Osteoblast (primary cell): ENCODE measurements at regions not wholly inside any gene's neighbourhood (a gene's known extent, or its start where the extent isn't known, plus 50 kb on each side); places are given as distances from the start of the nearest gene placed in this dataset.

ENCODE experiments used
- DNase-seq: peaks from one replicate; pipeline ENCODE4 v3.0.0; 2011; ENCODE audit warnings: low spot score, mixed read lengths; ENCODE audit not compliant: insufficient read length; ENCODE audit errors: missing footprints
- H2AFZ ChIP-seq: 2 replicates; pipeline ENCODE4 v1.6.0; 2011; ENCODE audit warnings: mild to moderate bottlenecking, low read length
- H3K27ac ChIP-seq: 2 replicates; pipeline ENCODE4 v1.5.1; 2011; ENCODE audit warnings: mild to moderate bottlenecking, low read depth, low read length, moderate library complexity
- H3K27me3 ChIP-seq: 2 replicates; pipeline ENCODE4 v1.6.0; 2012; ENCODE audit warnings: mild to moderate bottlenecking, control low read depth, inconsistent platforms, low read length, moderate library complexity; ENCODE audit not compliant: insufficient read depth
- H3K36me3 ChIP-seq: 2 replicates; pipeline ENCODE4 v1.5.1; 2011; ENCODE audit warnings: mild to moderate bottlenecking, low read length, control low read depth, moderate library complexity; ENCODE audit not compliant: insufficient read depth
- H3K4me1 ChIP-seq: 2 replicates; pipeline ENCODE4 v1.5.1; 2011; ENCODE audit warnings: mild to moderate bottlenecking, low read length, control low read depth, moderate library complexity; ENCODE audit not compliant: insufficient read depth
- H3K4me2 ChIP-seq: 2 replicates; pipeline ENCODE4 v1.6.0; 2011; ENCODE audit warnings: mild to moderate bottlenecking, low read length; ENCODE audit not compliant: insufficient read depth
- H3K4me3 ChIP-seq: fragments of 200-600 bp; sonication (generic); 3 replicates; pipeline ENCODE4 v1.5.1; 2012; ENCODE audit warnings: mild to moderate bottlenecking, low read length, inconsistent platforms; ENCODE audit not compliant: insufficient read depth
- H3K79me2 ChIP-seq: 2 replicates; pipeline ENCODE4 v1.6.0; 2012; ENCODE audit warnings: mild to moderate bottlenecking, low read length, control low read depth, inconsistent platforms; ENCODE audit not compliant: insufficient read depth
- H3K9me3 ChIP-seq: 2 replicates; pipeline ENCODE4 v1.5.1; 2011; ENCODE audit warnings: low read depth, low read length, control low read depth
- H4K20me1 ChIP-seq: 2 replicates; pipeline ENCODE4 v1.6.0; 2012; ENCODE audit warnings: mild to moderate bottlenecking, low read length, control low read depth; ENCODE audit not compliant: insufficient read depth
- CTCF ChIP-seq: IDR thresholded peaks from 2 replicates; pipeline ENCODE4 v1.5.1; 2011; ENCODE audit warnings: mild to moderate bottlenecking, low read depth, low read length, moderate library complexity; ENCODE audit errors: extremely low read depth

DNA sequence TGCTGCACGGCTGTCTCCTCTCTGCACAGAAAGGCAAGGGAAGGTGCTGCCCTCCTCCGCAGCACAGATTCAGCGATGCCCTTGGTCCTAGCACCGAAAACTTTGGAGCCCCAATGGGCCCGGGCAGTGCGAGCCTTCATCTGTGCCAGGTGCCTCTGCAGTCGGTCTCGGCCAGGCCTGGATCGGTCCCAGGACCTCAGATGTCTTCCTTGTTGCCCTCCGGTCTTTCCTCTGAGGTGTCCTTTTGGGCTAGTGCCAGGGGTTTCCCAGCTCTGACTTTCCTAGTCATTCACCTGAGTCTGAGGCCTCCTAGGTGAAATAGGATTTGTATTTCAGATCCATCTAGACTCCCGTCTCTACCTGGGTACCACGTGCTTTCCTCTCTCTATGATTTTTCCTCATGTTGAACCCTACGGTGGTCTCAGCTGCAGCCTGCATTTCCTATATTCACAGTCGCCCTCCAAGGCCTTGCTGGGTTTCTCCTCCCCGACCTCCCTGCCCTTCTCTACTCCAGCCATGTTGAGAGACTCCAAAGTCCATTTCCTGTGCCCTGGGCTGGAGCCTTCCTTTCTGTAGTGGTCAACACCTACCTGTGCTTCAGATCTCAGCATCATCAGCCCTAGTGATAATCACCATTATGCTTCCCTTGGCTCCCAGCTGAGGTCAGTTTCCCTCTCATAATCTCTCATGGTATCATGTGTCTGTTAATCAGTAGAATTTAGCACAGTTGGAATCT is 92.0 kb upstream of the PRSS58 start:
- Histone ChIP-seq H2AFZ (no peak overlapping the region), H3K27me3 (peaks cover 18% of the 10 kb centered on the region), H3K36me3 (no peaks in the 10 kb centered on the region), H3K4me2 (no peak overlapping the region), H3K4me3 (no peak overlapping the region), H4K20me1 (no peaks in the 10 kb centered on the region), H3K79me2 (no peaks in the 10 kb centered on the region), H3K9me3 (no peaks in the 10 kb centered on the region), H3K27ac (no peak overlapping the region), H3K4me1 (peaks cover under 1% of the 10 kb centered on the region)
- no peak for DNase-seq
- no peak for TF ChIP-seq CTCF

DNA sequence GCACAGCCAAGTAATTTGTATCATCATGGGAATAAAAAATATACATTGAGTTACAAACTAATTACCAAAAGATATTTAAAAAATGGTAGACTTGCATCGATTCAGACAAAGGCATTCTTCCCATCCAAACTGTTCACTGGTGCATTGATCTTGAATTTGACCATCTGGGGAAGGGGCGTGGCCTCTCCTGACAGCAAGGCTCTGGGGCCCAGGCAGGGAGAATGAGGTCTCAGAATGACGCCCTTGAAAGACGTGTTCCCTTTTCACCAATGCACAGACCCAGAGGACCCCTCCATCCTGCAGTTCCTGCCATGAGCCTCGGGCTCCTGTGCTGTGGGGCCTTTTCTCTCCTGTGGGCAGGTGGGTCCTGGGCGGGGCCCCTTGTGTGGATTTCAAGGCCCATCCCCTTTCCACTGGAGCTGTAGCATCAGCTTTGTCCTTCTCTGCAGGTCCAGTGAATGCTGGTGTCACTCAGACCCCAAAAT is 91.1 kb upstream of the PRSS58 start:
- H4K20me1 ChIP-seq = no peaks in the 10 kb centered on the region
- H3K27ac ChIP-seq = no peak overlapping the region
- no peak overlapping the region for H2AFZ ChIP-seq
- no peaks in the 10 kb centered on the region for H3K36me3 ChIP-seq
- H3K27me3 ChIP-seq = peaks cover 18% of the 10 kb centered on the region
- no peak overlapping the region for H3K4me2 ChIP-seq
- H3K4me3 ChIP-seq = no peak overlapping the region
- DNase-seq = no peak
- H3K79me2 ChIP-seq = no peaks in the 10 kb centered on the region
- no peaks in the 10 kb centered on the region for H3K9me3 ChIP-seq
- no peak for TF ChIP-seq CTCF
- H3K4me1 ChIP-seq = no peaks in the 10 kb centered on the region

- no peak overlapping the region for H2AFZ ChIP-seq
- H3K27ac ChIP-seq = no peak overlapping the region
- H3K79me2 ChIP-seq = no peaks in the 10 kb centered on the region
- no peaks in the 10 kb centered on the region for H3K4me1 ChIP-seq
- H3K9me3 ChIP-seq = no peaks in the 10 kb centered on the region
- TF ChIP-seq CTCF = no peak
- no peak overlapping the region for H3K4me2 ChIP-seq
- no peak overlapping the region for H3K4me3 ChIP-seq
- DNase-seq = peak; percentile 71
- peaks cover 18% of the 10 kb centered on the region for H3K27me3 ChIP-seq
- no peaks in the 10 kb centered on the region for H4K20me1 ChIP-seq
- no peaks in the 10 kb centered on the region for H3K36me3 ChIP-seq
Measured at GRCh38 chr7:142348100-142348499, 90.2 kb upstream of the PRSS58 start.

- no peak for TF ChIP-seq CTCF
- Histone ChIP-seq H3K4me1 (no peaks in the 10 kb centered on the region), H3K79me2 (no peaks in the 10 kb centered on the region), H3K4me2 (no peak overlapping the region), H3K9me3 (no peaks in the 10 kb centered on the region), H3K27me3 (peaks cover 18% of the 10 kb centered on the region), H2AFZ (no peak overlapping the region), H4K20me1 (no peaks in the 10 kb centered on the region), H3K36me3 (no peaks in the 10 kb centered on the region), H3K4me3 (no peak overlapping the region), H3K27ac (no peak overlapping the region)
- DNase-seq = no peak
Measured at GRCh38 chr7:142347091-142347490, 89.2 kb upstream of the PRSS58 start.
